ENCODE measurements at regions not wholly inside any gene's neighbourhood (a gene's known extent, or its start where the extent isn't known, plus 50 kb on each side); places are given as distances from the start of the nearest gene placed in this dataset.
A peak's percentile ranks its signal among the peaks of the same experiment; 100 is the strongest.

DNA sequence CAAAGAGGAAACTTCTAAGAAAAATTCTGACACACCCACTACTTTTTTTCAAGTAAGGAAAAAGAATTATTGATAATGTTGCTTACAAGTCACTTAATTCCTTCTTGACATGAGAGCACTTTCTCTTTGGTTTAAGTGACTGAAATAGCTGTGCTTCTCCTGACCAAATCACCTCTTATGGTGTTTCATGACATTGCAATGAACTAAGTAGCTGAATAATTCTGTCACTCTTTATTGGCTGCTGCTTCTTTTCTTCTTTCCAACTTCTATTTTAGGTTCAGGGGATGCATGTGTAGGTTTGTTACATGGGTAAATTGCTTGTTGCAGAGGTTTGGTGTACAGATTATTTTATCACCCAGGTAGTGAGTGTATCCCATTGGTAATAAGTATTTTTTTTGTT, 447.6 kb upstream of the NETO1 start:
- DNase-seq (ENCODE audit: low spot score): no peak

DNA sequence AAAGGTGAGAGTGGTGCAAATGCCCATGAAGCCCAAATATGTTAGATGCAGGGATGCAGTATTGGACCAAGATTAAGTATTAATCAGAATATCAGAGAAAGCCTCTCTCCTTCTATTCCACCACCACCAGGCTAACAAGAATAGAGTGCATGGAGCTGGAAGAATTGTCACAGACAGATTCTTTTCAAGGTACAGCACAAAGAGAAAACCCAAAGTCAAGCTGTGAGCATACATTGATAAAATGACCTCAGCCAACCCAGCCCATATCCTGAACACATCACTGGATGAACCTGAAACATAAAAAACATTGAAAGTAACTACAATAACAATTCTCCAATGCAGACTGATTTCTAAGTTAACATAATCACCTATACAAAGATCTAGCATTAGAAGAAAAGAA, 445.7 kb upstream of the NETO1 start:
- DNase-seq (ENCODE audit: low spot score): no peak

- no peak for DNase-seq (ENCODE audit: low spot score)
Observed at GRCh38 chr18:73296686-73297085, 428.9 kb upstream of the NETO1 start.

GRCh38 chr18:73292156-73292555, 424.4 kb upstream of the NETO1 start:
- DNase-seq (ENCODE audit: low spot score): no peak

DNA sequence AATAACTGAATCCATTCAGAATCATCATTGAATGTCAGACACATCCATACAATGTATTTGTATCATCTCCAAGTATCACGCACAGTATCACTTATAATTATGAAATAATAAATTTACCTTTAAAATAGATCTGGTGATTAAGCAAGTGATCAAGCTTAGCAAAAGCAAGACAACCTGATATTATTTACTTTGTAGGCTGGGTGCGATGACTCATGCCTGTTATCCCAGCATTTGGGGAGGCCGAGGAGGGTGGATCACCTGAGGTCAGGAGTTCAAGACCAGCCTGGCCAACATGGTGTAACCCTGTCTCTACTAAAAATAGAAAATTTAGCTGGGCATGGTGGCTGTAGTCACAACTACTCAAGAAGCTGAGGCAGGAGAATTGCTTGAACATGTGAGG, 421.0 kb upstream of the NETO1 start:
- DNase-seq (ENCODE audit: low spot score): no peak

GRCh38 chr18:73286584-73286983, 418.8 kb upstream of the NETO1 start:
- DNase-seq (ENCODE audit: low spot score): no peak

GRCh38 chr18:73283788-73284187, 416.0 kb upstream of the NETO1 start:
- DNase-seq (ENCODE audit: low spot score): peak; percentile 88

- peak; percentile 46 for DNase-seq (ENCODE audit: low spot score)
Observed at GRCh38 chr18:73283032-73283431, 415.2 kb upstream of the NETO1 start.

DNA sequence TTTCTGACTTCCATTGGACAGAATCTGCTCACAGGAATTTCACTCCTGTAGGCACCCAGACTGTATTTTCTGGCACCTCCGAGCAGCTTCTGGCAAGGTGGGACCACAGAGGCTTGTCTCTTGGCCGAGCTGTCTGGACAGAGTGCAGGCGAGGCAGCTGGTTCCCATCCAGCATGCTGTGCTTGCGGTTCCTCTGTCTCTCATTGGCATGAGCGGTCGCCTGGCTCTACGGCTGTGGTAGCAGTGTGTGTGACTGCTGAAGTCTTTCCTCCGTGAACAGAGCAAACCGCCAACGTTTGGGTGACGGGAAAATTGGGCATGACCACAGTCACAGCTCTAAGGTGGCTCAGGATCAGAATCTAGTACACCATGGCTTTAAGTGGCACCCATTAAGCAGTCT, 411.7 kb upstream of the NETO1 start:
- DNase-seq (ENCODE audit: low spot score): peak; percentile 49

GRCh38 chr18:73274812-73275621, 407.2 kb upstream of the NETO1 start:
- DNase-seq (ENCODE audit: low spot score): no peak

- no peak for DNase-seq (ENCODE audit: low spot score)
Observed at GRCh38 chr18:73270920-73271634, 403.3 kb upstream of the NETO1 start.

GRCh38 chr18:73264562-73264921, 396.8 kb upstream of the NETO1 start:
- no peak for DNase-seq (ENCODE audit: low spot score)

- DNase-seq (ENCODE audit: low spot score): no peak
Observed at GRCh38 chr18:73261923-73262322, 394.1 kb upstream of the NETO1 start.

- no peak for DNase-seq (ENCODE audit: low spot score)
Observed at GRCh38 chr18:73261243-73261642, 393.5 kb upstream of the NETO1 start.

- DNase-seq (ENCODE audit: low spot score): no peak
Observed at GRCh38 chr18:73258375-73259087, 390.7 kb upstream of the NETO1 start.

GRCh38 chr18:73254564-73254963, 386.8 kb upstream of the NETO1 start:
- no peak for DNase-seq (ENCODE audit: low spot score)

DNA sequence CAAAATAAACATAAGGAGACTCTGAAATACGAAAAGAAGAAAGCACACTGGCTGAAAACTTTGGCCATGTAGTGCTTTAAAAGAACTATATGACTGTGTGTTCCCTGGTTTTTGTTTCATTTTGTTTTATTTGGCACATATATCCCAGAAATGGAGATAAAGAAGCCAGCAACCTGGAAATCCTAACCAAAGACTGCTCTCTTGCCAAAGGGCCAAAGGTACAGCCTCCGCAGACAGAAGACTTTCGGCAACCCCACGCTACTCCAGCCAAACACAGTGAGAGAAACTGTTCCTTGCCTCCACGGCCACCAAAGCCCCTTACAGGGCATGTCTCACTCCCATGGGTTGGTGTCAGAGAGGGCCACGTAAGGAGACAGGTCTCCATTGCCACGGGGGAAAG, 381.2 kb upstream of the NETO1 start:
- no peak for DNase-seq (ENCODE audit: low spot score)

DNA sequence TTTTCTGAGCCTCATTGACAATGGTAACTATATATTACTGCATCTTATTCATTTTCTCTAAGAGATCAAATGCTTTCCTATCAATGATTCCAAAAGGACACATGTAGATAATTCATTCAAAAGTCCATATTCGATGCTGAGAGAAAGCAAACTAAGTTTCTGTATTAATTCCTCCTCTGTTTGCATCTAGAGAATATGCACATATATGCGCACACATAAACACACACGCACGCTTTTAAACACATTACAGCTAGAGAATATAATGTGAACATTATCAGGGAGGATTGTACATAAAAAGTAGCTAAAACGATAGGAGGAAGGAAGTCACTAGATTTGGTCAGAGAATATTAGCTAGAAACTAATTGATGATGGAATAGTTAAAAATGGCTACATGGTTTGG, 379.0 kb upstream of the NETO1 start:
- DNase-seq (ENCODE audit: low spot score): no peak

DNA sequence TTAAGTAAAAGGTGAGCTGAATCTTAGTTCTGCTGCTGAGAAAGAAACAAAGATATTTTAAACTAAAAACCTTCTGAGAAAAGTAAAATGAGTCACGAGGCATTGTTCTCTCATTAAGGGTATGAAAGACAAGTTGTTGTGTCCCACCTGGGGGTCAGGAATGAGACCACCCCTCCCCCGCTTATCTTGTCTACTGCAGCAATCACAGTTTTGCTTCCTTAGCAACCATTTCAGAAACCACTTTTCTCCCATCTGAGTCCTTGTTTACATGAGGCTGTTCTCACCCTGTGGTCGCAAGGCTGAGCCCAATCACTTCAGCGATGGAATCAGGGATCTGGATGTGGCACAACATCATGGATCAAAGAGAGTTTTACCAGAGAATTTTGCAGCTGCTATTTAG, 377.6 kb upstream of the NETO1 start:
- DNase-seq (ENCODE audit: low spot score): no peak

DNA sequence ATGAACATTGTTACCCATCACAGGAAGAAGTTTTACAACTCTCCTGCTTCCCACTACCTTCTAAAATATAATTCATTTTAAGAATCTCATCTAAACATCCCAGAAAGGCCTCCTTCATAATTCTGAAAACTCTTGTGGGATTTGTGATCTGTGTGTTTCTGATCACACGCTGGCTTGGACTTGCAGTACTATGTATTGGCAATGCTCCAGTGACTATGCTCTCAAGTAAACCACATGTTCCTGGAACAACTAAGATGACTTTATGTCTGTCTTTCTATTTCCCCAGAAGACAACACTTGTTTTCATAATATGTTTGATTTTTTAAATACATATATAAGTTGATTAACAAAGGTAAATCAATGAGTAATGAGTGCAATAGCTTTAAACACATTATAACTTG, 376.6 kb upstream of the NETO1 start:
- no peak for DNase-seq (ENCODE audit: low spot score)

DNA sequence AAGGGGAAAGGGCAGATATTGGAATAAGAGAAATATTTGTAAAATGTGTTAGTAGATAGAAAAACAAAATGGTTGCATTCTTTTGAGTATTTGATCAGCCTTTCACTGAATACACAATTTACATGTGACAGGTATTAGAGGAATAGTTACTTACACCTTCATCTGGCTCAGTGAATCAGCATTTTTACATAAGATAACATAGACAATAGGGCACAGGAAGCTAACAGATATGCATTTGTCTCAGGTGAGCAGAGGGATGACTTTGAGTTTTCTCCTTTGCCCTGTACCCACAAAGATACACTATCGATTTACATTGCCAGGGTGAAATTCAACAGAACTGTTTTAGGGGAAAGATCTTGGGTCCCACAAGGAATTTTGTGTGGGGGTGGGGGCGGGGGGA, 373.1 kb upstream of the NETO1 start:
- DNase-seq (ENCODE audit: low spot score): no peak

DNA sequence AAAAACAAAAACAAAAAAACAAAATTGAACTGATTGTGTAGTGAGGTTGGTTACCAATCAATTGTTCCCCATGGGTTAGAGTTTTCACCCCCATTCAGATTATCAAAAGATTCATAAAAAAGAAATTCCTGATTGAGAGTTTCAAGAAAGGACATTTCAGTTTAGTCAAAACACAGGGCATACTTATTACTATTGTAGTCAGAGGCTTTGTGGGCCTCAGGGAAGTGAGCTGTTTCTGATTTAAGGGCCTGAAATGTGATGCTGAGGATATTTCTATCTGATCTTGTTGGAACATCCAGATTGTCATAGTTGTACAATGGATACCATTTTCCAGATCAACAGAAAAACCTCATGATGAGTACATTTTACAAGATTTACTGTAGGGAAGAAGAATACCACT, 368.1 kb upstream of the NETO1 start:
- no peak for DNase-seq (ENCODE audit: low spot score)

GRCh38 chr18:73235491-73235890, 367.7 kb upstream of the NETO1 start:
- peak; percentile 66 for DNase-seq (ENCODE audit: low spot score)

Data from SW480 (cell line).